Fibroblast of skin of right biceps (primary cell): ENCODE measurements at regions not wholly inside any gene's neighbourhood (a gene's known extent, or its start where the extent isn't known, plus 50 kb on each side); places are given as distances from the start of the nearest gene placed in this dataset.
A peak's percentile ranks its signal among the peaks of the same experiment; 100 is the strongest.

ENCODE experiments used
- DNase-seq: peaks from one replicate; pipeline ENCODE4 v3.0.0-alpha.2; 2013

DNA sequence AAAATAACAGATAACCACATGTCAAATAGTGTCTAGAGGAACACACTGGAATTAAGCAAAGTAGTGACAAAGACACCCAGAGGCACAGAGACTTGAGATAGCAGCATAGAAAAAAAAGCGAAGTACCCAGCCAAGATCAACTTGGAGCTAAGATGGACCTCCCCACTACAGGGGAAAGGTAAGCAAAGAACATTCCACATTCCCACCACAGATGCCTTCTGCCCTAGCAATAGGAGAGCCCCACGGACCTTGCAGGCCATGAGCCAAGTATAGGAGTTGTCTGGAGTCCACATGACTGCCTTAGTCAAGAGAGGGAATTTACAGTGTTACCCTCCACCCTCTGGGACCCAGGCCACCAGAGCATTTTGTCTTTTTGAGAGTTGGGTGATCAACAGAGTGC, 110.7 kb upstream of the SPRY2 start:
- DNase-seq: no peak

DNA sequence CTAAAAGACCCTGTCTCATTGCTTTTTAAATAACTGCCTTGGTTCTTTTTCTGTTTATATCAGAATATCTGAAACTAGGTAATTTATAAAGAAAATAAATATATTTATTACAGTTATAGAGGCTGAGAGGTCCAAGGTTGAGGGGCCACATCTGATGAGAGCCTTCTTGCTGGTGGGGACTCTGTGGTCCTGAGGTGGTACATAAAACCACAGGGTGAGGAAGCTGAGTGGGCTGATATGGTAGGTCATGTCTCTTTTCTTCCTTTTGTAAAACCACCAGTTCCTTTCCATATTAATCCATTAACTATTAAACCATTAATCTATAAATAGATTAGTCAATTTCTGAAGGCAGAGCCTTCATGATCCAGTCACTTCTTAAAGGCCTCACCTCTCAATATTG, 109.5 kb upstream of the SPRY2 start:
- no peak for DNase-seq

DNA sequence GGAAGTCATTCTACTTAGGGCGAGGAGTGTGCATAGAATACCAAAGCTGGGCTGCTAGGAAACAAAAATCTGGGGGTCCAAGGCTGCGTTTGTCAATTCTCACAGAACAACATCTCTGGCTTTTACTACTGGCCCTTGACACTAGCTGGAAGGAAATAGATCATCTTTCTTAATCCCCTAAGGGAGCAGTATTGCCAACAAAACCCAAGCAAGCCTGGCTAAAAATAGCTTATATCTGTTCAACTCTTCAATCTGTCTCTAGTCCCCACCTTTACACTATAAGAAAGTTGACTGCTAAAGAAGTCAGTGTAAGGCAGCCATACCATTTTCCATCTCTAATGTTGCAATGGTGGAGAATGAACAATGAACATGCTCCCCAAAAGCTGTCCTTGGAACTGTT, 107.8 kb upstream of the SPRY2 start:
- DNase-seq: no peak

DNA sequence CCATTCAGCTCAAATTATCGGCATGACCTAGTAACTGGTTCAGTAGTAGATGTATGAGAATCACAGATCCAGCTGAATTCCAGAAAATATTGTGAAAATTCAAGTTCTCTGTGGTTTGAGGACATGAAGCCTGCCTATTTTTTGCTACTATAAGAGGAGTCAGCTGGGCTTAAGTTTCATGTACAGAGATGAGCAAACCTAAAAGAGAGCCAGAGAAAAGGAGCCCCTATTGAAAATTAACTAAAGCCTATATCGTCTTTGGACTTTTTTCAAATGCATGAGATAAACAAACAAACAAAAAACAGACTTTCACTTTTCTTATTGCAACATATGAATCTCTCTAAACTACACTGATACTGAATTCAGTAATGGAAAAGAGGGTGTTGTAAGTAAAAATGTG, 106.8 kb upstream of the SPRY2 start:
- DNase-seq: no peak

DNA sequence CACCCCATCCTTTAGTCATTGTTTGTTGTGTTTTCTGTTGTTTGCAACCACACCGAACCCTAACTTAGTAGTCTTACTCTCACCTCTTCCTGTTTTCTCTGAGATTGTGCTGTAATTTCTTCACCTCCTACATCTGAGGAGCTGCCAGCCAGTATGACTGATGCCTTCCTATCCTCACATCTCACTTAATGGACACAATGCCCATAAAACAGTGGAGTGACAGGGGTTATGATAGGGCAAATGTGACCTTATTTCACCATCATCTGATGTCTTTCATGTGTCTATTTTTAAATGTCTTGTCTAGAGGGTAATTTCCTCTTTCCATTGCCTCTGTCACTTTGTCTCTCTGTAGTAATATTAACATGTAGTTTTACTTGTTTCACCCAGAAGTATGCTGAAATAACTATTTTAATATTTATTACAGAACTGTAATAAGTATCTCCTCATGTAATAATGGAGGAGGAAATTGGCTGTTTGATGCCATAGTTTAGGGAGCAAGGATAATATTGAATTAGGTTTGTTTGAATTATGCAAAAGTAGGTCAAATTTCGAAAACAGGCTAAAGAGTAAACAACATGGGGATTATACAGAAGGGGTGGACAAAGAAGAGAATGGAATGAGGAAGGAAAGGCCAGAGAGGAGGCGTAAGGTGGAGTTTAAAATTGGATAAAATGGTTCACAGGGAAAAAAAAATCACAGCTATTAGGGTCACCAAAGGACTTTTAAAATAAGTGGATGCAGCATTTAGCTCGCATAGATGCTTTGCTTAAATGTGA, 103.5 kb upstream of the SPRY2 start:
- no peak for DNase-seq

DNA sequence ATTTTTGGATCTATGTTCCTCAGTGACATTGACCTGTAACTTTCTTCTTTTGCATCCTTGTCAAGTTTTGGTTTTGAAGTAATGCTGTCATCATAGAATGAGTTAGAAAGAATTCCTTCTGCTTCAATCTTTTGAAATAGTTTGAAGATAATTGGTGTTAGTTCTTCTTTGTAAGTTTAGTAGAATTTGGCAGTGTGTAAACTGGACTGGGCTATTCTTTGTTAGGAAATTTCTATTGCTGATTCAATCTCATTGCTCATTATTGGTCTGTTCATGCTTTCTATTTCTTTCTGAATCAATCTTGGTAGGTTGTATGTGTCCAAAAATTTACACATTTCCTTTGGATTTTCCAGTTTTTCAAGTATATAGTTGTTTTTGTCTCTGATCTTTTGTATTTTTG, 101.7 kb upstream of the SPRY2 start:
- no peak for DNase-seq

DNA sequence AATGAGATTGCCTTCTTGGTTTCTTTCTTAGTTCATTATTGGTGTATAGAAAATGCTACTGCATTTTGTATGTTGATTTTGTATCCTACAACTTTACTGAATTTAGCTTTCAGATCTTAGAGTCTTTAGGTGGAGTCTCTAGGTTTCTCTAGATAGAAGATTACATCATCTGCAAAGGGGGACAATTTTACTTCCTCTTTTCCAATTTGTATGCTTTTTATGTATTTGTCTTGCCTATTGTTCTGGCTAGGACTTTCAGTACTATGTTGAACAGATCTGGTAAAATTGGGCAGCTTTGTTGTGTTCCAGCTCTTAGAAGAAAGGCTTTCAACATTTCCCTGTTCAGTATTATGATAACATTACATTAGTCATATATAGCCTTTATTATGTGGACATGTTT, 101.0 kb upstream of the SPRY2 start:
- no peak for DNase-seq

DNA sequence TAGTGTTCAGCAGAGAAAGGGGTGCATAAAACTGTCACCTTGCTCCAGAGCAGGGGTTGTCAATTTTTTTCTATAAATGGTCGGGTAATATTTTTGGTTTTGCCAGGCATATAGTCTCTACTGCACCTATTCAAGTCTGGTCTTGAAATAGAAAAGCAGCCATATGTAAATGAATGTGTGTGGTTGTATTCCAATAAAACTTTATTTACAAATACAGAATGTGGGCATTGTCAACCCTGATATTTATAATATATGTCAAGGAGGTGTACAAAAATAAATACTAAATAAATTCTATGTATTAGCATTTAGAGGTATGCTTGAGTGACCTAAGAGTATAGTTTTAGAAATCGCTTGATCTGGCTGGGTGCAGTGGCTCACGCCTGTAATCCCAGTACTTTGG, 97.6 kb upstream of the SPRY2 start:
- DNase-seq: no peak

DNA sequence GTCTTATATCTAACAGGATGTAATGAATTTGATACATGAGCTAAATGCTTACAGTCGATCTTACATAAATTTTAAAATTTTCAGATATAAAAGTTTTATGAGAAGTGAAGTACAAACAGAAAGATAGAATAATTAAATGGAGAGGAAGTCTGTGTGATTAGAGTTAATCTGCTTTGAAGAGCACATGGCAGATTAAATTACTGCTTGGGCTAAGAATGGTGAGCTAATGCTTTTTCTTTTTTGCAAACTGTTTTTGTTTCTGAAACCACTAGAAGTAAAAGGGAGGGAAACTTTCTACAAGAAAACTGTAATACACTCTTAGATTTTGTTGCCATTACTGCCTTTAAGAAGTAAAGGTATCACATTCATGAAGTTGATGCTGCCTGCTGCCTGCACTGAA, 96.3 kb upstream of the SPRY2 start:
- DNase-seq: no peak

DNA sequence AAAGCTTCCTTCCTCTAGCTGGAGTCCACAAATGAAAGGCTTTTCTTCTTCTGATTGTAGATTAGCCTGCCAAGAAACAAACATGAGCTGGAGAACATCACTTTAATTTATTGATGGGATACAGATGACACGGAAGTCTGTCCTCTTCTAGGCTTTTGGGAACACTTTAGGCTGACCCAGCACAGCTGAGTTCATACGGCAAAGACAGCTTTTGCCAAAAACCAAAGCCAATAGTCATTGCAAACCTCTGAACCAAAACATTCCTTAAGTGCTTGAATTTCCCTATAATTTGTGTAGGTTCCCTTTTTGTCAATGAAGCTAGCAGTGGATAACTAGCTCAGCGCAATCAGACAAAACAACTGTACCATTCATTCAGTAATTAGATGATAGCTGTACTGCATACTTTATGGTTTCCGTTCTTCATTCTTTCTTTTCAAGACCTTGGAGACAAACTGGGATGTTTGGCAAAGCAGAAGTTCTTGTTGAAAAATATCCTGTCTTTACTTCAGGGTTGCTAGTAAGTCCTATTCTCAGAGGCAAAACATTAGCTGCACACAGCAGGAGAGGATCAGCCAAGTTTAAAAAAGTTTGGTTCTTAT, 95.7 kb upstream of the SPRY2 start:
- peak; percentile 54 for DNase-seq

DNA sequence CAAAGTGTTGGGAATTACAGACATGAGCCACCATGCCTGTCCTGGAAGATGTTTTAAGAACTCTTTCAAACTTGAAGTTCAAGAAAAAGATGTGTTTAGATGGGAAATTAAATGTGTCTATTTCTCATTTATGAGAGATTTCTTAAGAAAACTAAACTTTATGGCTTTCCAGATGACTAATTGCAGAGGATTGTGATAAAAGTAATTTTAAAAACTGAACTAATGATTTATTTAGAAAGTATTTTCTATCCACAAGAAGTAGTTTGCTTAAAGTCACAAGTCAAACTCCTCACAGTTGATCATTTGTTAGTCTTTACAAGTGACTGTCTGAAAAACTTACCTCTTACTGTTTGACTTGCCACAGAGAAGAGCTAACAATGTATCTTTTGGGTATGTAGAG, 89.6 kb upstream of the SPRY2 start:
- DNase-seq: peak; percentile 9

DNA sequence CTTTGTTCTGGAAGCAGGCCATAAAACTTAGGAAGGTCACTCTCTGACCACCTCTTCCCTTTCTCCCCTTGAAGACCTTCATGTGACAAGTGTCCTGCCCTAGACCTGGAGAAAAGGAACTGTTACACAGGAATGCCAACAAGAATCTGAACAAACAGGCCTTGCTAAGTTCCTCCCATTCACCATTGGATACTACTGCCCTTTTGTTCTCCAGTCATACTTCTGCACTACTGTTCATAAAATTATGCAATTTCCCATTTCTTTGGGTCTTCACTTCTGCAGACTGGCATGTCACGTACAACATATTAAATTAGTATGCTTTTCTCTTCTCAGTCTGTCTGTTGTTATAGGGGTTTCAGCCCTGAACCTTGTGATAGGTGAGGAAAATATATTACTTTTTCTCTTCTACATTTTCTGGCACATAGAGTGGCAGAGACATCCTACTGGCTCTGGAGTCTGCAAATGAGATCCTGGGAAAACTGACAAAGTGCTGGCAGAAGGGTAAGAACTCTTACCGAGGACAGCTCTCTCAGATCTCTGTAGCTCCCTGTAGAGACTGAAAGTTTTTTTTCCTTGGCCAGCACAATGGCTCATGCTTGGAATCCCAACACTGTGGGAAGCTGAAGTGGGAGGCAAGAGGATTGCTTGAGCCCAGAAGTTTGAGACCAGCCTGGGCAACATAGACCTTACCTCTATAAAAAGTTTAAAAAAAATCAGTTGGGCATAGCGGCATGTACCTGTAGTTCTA, 87.6 kb upstream of the SPRY2 start:
- DNase-seq: no peak

DNA sequence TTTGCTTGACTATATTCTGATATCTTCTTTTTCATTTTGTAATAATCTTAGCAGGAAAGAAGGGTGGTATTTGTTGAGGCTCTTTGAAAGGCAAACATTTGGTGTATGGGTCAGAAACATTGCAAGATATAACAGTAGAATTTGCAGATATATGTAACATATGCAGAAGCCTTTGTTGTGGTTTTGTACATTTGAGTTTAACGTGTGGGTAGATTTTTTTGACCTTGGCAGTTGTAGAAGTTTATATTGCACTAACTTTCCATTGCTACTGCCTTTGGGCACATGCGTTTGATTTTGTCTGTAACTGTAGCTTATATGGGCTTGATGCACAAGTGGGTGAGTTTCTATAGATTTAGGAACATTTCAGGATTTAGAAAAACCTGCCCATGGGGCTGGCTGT, 78.5 kb upstream of the SPRY2 start:
- no peak for DNase-seq

DNA sequence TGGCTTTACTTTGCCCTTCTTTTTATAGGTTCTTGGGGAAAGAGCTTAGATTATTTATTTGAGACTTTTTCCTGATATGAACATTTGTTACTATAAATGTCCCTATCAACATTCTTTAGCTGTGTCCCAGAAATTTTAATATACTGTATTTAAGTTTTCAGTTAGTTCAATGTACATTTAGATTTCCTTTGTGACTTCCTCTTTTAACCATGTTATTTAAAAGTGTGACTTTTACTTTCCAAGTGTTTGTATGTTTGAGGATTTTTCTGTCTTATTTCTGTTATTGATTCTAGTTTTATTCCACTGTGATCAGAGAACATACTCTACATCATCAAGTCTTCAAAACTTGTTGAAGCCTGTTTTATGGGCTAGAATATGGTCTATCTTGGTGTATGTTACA, 72.7 kb upstream of the SPRY2 start:
- no peak for DNase-seq

DNA sequence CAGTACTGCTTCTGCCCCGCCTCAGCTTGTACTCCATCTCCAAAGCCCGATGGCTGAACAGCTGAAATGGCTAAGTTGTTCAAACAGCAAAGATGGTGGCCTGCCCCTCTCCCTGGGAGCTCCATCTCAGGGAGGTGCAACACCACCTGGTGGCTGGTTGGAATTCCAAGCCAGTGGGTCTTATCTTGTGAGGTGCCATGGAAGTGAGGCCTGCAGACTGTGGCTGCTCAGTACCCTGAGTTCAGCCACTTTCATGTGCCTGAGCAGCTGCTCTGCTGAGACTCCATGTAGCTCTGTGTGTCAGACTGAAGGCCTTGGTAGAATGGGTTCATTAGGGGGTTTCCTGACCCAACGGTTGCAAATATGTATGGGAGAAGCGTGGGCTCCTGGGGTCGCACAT, 67.3 kb upstream of the SPRY2 start:
- no peak for DNase-seq

DNA sequence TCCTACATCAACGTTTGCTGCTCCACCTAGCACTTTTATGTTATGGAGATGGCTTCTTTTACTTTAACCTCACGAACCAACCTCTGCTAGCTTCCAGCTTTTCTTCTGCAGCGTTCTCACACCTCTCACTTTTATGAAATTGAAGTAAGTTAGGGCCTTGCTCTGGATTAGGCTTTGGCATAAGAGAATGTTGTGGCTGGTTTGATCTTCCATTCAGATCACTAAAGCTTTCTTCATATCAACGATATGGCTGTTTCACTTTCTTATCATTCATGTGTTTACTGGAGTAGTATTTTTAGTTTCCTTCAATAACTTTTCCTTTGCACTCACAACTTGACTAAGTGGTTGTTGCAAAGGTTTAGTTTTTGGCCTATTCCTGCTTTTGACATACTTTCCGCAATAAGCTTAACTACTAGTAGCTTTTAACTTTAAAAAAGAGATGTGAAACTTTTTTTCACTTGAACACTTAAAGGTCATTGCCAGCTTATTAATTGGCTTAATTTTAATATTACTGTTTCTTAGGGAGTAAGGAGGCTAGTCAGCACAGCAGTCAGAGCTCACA, 60.0 kb upstream of the SPRY2 start:
- DNase-seq: no peak

DNA sequence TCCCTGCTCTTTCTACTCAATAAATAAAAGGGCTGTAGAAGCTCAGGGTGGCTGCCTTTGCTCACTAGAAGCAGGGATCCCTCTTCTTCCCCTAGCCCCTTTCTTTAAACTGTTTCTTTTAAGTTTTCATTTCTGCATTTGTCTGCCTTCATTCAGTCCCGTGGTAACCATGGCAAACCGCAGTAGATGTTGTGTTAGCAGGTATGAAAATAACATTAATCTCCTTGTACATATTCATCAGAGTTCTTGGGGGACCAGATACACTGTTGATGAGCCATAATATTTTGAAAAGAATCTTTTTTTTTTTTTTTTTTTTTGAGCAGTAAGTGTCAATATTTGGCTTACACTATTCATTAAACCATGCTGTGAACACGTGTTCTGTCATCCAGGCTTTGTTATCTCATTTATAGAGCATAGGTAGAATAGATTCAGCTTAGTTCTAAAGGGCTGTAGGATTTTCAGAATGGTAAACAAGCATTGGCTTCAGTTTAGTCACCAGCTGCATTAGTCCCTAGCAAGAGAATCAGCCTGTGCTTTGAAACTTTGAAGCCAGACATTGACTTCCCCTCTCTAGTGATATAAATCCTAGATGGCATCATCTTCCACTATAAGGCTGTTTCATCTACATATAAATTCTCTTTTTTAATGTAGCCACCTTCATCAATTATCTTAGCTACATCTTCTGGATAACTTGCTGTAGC, 59.4 kb upstream of the SPRY2 start:
- DNase-seq: no peak

DNA sequence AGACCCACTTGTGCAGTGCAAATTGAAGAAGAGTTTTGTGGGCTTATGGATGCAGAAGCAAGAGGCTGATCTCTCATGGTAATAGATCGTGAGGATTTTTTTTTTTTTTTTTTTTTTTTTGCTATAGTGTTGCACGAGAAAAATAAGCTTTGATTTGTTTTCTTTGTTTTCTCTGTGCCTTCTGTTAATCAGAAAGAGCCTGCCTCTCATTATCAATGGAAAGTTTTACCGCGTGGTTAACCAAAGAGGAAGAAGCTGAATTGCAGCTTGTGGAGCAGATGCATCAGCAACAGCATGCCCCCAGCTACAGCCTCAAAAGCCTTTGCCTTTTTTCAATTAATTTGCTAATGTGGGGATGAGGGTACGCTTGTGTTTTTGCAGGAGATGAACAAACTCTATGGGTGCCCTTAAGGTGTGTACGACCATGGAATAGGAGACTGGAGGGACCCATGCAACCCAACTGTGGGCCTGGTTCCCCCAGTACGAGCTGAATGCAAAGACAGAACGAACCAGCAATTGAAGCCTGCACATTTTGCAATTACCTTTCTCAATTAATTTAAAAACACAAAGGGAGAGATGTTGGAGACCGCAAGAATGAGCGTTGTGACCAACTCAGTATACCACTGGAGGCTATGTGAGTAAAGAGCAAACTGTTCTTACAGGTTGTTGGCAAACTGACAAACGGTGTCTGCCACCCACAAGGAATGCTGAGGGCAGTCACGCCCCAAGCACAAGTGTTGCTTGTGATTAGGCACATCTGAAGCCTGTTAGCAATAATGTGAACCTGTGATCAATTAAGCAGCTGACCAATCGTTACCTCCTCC, 58.6 kb upstream of the SPRY2 start:
- no peak for DNase-seq
